HG03575 (cell line): ENCODE measurements at regions not wholly inside any gene's neighbourhood (a gene's known extent, or its start where the extent isn't known, plus 50 kb on each side); places are given as distances from the start of the nearest gene placed in this dataset.

ENCODE experiments used
- ATAC-seq: cut with Tn5 transposase; IDR thresholded peaks from one replicate; pipeline ENCODE4 v1.9.1; 2021; ENCODE audit not compliant: unreplicated experiment, insufficient number of reproducible peaks, low FRiP score; ENCODE audit errors: extremely low read depth

DNA sequence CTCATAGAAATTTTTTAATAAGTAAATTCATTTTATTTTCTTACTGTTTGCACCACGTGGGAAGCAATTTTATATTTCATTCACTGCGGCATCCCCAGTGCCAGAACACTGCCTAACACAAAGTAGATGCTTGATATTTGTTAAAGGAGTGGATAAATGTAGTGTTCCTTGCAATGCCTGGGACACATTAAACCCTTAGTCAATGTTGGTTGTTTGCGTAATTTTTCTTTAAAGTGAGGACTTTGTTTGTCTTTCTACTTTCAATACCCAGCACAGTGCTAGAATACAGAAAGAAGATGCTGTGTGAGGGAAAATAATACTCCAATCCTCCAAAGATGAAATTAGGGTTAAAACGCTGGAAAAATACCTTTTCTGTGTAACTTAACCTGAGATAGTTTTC lies 299.3 kb downstream of the MAP2K6 start:
- no peak for ATAC-seq

DNA sequence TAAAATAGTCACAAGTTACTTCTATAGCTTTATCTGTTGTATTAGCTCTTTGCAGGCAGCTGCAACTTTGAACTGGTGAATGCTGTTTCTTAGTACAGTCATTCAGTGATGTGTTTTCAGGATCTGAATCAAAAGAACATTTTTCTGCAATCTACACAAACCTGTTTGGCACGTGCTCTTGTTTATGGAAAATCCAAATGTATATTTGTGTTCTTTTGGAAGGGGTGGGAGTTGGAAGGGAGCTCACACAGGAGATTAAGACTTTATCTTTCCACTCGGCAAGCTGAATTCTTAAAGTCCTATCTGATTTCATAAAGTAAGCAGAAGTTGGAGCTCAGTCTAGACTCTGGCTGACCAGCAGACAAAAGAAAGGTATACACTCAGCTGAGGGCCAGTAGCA lies 300.2 kb downstream of the MAP2K6 start:
- no peak for ATAC-seq

DNA sequence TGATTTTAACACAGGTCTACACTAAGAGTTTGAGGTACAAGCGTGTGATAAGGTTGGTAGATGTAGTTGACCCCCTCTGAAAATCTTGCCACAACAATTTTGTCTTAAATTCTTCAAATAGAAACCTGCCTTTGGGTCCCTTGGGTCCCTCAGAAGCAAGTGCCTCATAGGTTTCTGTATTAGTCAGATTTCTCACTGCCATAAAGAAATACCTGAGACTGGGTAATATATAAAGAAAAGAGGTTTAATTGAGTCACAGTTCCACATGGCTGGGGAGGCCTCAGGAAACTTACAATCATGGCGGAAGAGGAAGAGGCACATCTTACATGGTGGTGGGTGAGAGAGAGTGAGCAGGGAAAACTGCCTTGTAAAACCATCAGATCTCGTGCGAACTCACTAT lies 301.2 kb downstream of the MAP2K6 start:
- ATAC-seq: no peak

DNA sequence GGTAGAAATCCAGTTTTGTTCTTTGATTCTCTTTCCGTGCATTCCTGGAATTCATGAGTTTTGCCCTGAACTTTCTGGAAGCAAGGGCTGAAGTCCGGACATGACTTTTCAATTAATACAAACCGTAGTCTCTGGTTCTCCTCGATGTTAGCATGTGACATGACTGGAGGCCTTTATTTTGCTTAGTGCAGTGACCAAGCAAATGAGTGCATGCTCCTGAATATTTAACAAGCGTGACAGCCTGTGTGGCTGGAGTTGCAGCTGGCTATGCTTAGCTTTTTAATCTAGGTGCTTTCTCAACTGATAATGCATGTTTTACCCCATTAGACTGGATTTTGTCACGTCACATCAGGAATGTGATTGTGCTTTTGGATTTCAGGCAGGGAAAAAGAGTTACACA lies 302.1 kb downstream of the MAP2K6 start:
- ATAC-seq: no peak

DNA sequence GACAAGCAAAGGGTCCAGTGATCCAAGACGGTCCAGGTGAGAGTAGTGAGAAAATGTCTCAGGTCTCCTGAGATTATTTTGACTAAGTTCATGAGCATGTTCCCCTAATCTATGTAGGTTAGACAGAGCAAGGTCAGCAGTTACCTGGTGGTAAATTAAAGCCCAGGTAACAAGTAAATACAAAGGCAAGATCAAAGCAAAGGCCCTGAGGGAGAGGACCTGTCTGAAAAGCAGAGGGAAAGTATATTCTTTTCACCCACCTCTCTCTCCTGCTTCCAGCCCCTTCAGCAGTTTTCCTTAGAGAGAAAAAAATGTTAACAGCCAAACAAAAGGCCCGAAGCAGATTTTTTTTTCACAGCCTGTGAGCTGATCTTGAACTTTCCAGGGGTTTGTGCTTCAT lies 302.7 kb downstream of the MAP2K6 start:
- no peak for ATAC-seq

DNA sequence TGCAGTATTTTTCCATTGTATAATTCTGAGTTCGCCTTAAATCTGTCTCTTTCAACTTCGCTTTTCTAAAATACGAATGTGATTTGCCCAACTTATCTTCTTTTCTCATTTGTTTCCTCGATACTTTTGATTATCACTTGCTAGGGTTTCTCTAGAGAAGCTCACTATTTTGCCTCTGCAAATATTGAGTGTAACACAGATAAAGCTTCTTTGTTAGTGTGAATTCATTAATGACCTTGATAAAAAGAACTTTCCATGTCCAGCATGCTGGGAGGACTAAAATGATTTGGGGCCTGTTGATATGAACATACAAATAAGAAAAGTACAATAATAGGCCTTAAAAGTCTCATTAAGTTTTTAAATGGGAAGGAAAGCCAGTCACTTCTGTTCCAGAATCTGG lies 303.3 kb downstream of the MAP2K6 start:
- ATAC-seq: no peak

DNA sequence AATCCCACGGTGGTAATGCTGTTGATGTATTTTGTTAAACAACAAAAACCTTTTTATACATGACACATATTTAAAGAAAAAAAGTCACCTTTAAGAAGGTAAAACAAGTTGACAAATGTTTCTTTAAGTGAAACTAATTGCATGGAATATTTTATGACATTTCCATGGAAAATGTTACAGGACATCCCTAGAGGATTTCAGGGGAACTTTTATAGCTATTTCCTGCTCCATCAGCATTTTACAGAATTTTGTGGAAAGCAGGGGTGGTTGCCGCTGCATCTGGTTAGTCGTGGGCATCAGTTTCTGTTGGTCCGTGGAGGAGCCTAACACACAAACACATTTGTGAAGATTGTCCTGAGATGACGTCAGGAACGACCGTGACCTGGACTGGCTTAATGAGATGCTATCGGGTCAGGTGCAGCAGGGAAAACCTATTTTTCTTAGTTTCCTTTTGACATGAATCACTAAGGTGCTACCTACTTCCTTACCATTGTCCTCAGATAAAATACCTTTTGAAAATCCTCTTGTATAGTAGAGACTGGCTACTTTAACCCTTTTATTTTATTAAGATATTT lies 305.1 kb downstream of the MAP2K6 start:
- ATAC-seq: no peak

DNA sequence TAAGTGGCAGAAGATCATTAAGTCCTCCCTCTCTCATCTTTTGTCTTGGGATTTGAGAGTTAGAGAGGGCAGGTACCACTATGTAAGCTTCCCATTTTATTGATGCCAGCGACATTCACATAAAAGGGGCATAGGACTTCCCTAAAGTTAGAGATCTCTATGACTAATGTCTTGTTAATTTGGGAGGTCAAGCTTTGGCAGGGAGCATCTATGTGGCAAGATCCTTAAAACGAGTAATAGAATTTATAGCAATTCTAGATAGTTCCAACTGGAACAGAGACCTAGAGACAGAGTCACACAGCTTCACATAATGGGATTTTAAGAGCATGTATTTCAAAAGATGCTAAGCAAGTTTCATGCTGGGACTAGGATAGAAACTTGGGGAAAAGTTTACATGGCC lies 308.0 kb downstream of the MAP2K6 start:
- no peak for ATAC-seq

DNA sequence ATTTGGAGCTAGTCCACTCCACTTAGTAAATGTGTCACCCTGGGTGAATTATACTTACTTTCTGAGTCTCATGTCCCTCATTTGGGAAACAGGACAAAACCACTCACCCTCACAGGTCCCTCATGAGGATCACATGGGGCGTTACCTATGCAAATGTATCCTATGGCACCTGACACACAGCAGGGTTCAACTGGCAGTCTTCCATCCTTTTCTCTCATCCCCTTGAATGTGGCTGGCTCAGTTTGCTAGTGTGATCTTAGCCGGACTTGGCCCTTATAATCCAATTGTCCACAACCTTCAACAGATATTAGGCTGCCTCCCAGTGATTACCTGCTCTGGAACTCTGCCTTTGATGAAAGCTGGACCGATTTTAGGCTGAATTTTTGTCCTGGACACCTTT lies 308.8 kb downstream of the MAP2K6 start:
- no peak for ATAC-seq

DNA sequence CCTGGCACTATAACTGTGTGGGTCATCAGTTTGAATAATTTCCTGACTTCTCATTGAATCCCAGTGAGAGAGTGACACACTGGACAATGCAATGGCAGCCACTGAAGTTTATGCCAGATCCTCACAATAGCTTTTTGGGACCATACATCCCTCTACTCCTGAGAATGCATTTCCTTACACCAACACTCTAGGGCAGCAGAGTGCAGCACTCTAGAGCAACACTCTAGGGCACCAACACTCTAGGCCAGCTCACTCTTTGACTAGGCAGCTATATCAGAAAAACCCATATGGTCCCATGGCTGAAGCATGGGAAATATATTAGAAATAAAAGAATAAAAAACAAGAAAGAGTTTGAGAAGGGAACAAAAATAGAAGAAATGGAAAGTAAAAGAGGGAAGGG lies 309.2 kb downstream of the MAP2K6 start:
- ATAC-seq: no peak

DNA sequence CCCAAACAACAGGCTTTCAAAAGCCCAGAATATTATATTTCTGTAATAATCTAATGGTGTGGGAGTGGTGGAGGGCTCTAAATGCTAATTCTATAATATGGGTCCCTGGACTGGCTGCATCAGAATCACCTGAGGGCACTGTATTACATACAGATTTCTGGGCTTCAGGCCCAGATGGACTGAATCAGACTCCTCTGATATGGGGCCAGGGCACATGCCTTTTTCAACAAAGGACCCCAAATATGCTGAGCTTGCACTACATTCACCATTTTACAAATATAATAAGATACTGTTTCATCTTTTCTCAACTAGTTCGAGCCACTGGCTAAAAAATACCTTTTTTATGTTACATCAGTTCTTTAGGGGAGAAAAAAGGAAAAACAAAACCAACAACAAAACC lies 309.7 kb downstream of the MAP2K6 start:
- no peak for ATAC-seq

DNA sequence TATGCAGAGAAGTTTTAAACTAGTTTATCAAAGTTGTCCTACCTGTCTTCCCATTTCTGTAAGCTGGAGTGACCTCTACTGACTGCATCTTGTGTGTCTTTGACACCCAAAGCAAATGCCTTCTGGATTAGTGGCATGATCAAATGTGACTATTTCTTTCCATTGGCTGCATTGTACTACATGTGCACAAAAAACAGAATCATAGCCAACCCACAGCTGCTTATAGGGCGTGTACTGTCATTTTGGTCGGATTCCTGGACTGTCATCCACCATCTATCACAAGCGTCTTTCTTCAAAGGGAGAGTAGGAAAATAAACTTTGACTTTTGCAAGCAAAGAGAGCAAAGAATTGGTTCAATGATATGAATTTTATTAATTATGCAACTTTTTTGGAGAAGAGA lies 310.6 kb downstream of the MAP2K6 start:
- no peak for ATAC-seq

DNA sequence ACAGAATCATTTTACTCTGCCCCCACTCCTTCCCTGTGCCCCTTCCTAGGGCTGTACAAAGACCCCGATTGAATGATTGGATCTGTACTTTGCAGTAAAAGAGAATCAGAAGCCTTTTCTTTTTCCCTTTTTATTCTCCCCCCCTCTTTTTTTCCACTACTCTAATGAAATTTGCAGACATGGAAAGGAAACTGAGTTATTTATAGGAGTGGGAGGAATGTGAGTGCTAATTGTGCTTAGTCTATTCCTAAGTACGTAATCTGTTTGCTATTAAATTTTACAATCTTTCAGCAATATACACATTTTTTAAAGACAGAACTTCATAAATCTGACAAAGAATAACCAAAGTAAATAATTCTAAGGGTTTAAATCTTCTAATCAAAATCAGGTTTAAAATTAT lies 314.3 kb downstream of the MAP2K6 start:
- ATAC-seq: no peak

DNA sequence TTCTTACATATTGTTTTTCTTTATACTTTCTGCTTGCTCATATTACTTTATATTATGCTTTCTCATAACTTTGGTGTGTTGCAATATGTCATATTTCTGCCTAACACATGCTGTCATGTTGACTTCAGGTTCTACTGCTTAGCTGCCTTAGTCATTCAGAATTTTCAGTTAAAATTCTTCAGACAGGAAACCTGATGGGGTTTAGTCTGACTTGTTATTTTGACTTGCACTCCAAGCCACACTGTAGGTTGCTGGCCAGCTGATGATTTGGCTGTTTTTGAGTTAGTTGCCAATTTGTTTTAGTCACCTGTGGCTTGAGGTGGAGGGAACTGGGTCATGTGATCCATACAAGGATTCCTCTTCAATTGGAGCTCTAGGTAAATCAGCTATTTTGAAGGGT lies 315.4 kb downstream of the MAP2K6 start:
- no peak for ATAC-seq

DNA sequence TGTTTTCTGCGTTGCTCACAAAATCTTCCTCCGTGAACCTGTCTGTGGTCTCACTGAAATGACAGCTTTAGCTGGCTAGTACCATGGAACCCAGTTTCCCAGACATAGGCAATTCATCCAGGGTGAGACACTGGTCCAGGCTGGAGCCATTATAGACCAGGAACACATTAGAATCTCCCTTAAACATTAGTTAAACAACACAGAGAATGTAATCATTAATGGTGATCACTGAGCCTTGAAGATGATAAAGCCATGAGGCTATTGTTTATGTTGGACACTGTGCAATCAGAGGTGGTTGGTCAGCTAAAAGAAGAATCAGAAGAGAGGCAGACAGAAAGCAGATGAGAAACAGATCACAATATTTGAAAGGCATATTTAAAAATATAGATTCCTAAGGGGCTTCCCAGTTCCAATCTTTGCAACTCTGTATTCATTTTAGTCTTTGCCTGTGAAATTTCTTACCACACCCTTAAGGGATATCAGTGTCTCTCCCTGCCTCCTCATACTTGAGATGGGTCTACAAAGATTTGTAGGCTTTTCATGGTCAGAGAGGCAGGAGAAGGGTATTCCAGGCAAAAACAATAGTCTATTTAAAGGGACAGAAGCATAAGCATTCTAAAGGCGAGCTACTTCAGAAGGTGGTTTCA lies 317.9 kb downstream of the MAP2K6 start:
- ATAC-seq: no peak

DNA sequence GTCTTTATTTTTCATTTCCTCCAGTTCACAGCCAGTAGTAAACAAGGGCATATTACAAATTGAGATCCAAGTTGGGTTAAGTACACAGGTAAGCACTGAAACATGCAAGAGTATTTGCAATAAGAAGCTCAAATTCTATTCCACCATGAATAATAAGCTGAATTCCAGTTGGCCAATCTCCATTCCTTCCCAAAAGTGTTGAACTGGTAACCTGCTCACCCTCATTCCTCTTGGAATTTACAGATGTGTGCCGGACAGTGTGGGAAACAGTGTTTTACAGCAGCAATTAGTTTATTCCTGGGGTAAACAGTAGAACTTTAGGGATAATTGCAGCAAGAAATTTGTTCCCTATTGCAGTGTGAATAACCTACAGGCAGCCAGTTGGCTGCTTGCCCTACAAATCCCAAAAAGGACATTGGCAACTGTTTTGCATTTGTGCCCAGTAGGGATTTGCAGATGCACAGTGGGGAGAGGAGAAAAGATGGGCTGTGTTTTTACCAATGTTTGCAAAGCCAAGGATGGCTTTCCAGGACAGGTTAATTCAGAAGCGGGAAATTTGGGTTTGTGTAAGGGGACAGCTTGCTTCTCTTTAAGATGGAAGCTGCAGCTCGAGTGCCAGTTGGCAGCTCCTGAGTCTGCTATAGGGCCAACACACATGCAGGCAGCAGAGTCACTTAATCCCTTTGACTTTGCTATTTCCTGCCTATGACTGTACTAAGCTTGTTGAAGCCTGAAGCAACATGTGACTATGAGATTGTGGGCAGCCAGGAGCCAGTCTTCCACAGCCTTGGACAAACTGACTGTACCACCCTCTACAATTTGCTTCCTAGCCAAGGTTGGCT lies 318.9 kb downstream of the MAP2K6 start:
- ATAC-seq: no peak

DNA sequence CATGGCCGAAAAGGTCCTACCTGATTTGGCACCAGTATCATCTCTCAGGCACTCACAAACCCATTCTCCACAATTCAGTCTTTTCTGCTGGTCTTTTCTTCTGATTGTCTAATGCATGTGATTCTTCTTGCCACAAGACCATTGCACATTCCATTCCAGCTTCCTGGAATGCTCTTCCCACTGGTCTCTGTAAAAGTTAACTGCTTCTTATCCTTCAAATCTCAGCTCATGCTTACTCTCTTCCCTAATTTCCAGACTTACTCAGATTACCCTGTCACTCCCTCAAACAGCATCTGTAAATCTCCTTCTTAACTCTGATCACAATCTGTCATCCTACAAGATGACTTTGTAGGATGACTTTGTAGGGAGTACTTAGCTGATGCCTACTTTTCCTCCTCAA lies 320.2 kb downstream of the MAP2K6 start:
- no peak for ATAC-seq

DNA sequence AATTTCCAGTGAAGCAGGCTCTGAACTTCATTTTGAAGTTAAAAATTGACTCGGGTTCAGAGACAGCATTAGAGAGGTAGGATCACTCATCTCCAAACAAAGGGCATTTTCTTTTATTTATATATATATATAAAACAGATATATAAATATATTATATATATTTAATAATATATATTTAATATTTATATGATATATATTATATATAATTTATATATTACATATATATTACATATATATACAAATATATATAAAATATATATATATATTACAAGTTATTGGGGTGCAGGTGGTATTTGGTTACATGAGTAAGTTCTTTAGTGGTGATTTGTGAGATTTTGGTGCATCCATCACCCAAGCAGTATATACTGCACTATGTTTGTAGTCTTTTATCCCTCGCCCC lies 320.8 kb downstream of the MAP2K6 start:
- no peak for ATAC-seq

DNA sequence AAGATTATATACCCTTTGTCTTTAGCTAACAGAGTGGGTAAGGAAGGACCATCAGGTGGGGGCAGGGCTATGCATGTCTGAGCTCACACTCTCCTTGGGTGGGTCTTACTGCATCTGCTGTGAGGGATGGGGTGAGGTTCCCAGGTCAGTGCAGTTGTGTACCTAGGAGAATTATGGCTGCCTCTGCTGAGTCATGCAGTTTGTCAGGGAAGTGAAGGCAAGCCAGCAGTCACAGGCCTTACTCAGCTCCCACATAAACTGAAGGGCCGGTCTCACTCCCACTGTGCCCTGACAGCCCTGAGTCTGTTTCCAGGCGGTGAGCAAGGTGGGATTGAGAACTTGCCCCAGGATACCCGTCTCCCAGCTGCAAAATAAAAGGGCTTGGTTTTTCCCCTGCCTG lies 328.6 kb downstream of the MAP2K6 start:
- no peak for ATAC-seq

DNA sequence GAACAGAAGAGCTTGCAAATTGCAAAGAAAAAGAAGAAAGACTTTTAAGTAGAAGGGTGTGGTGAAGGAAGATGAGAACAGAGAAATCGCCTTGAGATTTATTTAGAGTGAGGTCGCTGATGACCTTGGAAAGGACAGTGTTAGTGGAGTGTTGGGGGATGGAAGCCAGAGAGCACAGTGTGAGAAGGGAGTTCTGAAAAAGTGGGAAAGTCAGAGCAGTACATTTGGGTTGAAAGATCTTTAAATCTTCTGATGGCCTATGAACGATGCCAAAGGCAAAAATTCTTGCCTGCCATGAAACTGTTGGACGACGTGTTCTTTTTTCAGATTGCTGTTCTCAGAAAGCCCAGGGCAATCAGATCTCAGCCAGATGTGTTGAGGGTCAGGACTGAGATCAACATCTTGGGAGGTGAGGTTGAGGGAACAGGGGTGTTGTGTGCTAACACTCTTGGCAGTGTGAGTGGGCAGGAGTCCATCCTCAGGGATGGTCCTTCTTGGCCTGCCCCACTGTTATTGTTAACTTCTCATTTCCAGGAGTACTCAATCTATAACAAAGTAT lies 330.1 kb downstream of the MAP2K6 start:
- ATAC-seq: no peak
